ENCODE measurements at regions not wholly inside any gene's neighbourhood (a gene's known extent, or its start where the extent isn't known, plus 50 kb on each side); places are given as distances from the start of the nearest gene placed in this dataset.
"Not testable (repeated sequence)": the region's sequence is repeated elsewhere in the genome, so short reads cannot be mapped to it uniquely, and the experiment has no call there.

GRCh38 chr6:6483168-6483567 lies 105.4 kb upstream of the LY86 start:
- Histone ChIP-seq H3K4me3 (ENCODE audit: low read depth, low read length) (no peak overlapping the region), H3K27ac (no peak overlapping the region), H3K27me3 (ENCODE audit: insufficient read depth, low read depth, severe bottlenecking) (no peaks in the 10 kb centered on the region), H3K9me3 (ENCODE audit: severe bottlenecking) (peaks cover 7% of the 10 kb centered on the region), H3K36me3 (no peaks in the 10 kb centered on the region)
- no peak for DNase-seq
- no peak for TF ChIP-seq CTCF (IDR thresholded peaks at IDR 0.05; ENCODE audit: low read depth, low read length)

DNA sequence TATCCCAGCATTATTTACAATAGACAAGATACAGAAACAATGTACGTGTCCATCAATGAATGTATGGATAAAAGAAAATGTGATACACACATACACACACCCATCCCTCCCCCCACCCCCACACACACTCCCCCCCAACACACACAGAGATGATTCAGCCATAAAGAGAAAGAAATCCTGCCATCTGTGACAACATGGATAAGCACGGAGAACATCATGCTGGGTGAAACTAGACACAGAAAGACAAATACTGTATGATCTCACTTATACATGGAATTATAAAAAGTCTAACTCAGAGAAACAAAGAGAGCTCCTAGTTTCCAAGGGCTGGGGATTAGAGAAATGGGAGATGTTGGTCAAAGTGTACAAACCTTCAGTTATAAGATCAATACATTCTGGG lies 104.8 kb upstream of the LY86 start:
- no peaks in the 10 kb centered on the region for H3K27me3 ChIP-seq (ENCODE audit: insufficient read depth, low read depth, severe bottlenecking)
- no peak overlapping the region for H3K4me3 ChIP-seq (ENCODE audit: low read depth, low read length)
- H3K27ac ChIP-seq, result no peak overlapping the region
- no peak for TF ChIP-seq CTCF (IDR thresholded peaks at IDR 0.05; ENCODE audit: low read depth, low read length)
- peaks cover 6% of the 10 kb centered on the region for H3K9me3 ChIP-seq (ENCODE audit: severe bottlenecking)
- no peak for DNase-seq
- no peaks in the 10 kb centered on the region for H3K36me3 ChIP-seq

- Histone ChIP-seq H3K27ac (no peak overlapping the region), H3K36me3 (no peaks in the 10 kb centered on the region), H3K27me3 (ENCODE audit: insufficient read depth, low read depth, severe bottlenecking) (no peaks in the 10 kb centered on the region), H3K9me3 (ENCODE audit: severe bottlenecking) (peaks cover 5% of the 10 kb centered on the region), H3K4me3 (ENCODE audit: low read depth, low read length) (no peak overlapping the region)
- TF ChIP-seq CTCF (IDR thresholded peaks at IDR 0.05; ENCODE audit: low read depth, low read length), result no peak
- DNase-seq, result no peak
Observed at GRCh38 chr6:6484681-6485080, 103.8 kb upstream of the LY86 start.

DNA sequence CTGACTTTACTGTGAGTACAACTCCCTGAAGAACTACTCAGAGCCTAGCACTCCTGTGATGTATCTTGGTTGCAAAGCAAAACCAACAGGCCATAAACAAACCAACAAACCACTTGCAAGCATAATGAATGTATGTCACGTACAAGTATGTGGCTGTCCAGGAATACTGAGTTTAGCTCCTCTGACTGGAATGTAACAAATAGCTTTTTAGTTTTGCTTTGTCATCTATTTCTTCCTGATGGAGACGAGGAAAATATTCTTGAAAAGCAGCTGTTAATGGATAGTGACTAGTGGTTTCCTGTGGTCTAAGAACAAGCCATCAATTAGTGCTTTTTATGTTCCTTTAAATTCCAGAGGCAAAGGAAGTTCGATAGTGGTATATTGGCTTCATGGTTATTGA lies 101.9 kb upstream of the LY86 start:
- no peak for TF ChIP-seq CTCF (IDR thresholded peaks at IDR 0.05; ENCODE audit: low read depth, low read length)
- Histone ChIP-seq H3K4me3 (ENCODE audit: low read depth, low read length) (no peak overlapping the region), H3K27me3 (ENCODE audit: insufficient read depth, low read depth, severe bottlenecking) (no peaks in the 10 kb centered on the region), H3K27ac (no peak overlapping the region), H3K36me3 (no peaks in the 10 kb centered on the region), H3K9me3 (ENCODE audit: severe bottlenecking) (peaks cover 7% of the 10 kb centered on the region)
- DNase-seq, result no peak

DNA sequence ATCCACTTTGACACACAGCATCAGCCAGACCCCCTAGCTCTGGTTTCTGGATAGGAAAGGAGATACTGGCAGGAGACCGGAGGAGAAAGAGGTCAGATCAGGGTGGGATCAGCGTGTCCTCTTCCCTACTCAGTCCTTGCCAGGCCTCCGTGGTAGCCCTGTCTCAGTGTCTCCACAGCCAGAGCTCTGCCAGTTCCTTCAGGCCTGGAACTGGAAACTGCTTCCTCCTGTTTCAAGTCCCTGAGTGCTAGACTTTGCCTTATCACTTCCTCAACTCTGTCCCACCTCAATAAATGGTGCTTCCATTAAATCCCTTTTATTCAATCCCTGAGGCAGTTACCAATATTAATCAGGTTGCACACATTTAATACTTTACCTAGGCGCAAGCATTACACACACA lies 96.8 kb upstream of the LY86 start:
- Histone ChIP-seq H3K27me3 (ENCODE audit: insufficient read depth, low read depth, severe bottlenecking) (no peaks in the 10 kb centered on the region), H3K36me3 (no peaks in the 10 kb centered on the region), H3K4me3 (ENCODE audit: low read depth, low read length) (no peak overlapping the region), H3K27ac (no peak overlapping the region), H3K9me3 (ENCODE audit: severe bottlenecking) (peaks cover 2% of the 10 kb centered on the region)
- no peak for TF ChIP-seq CTCF (IDR thresholded peaks at IDR 0.05; ENCODE audit: low read depth, low read length)
- DNase-seq, result no peak

- Histone ChIP-seq H3K9me3 (ENCODE audit: severe bottlenecking) (peaks cover 2% of the 10 kb centered on the region), H3K36me3 (no peaks in the 10 kb centered on the region), H3K4me3 (ENCODE audit: low read depth, low read length) (no peak overlapping the region), H3K27ac (no peak overlapping the region), H3K27me3 (ENCODE audit: insufficient read depth, low read depth, severe bottlenecking) (no peaks in the 10 kb centered on the region)
- no peak for TF ChIP-seq CTCF (IDR thresholded peaks at IDR 0.05; ENCODE audit: low read depth, low read length)
- no peak for DNase-seq
Observed at GRCh38 chr6:6492675-6493074, 95.8 kb upstream of the LY86 start.

DNA sequence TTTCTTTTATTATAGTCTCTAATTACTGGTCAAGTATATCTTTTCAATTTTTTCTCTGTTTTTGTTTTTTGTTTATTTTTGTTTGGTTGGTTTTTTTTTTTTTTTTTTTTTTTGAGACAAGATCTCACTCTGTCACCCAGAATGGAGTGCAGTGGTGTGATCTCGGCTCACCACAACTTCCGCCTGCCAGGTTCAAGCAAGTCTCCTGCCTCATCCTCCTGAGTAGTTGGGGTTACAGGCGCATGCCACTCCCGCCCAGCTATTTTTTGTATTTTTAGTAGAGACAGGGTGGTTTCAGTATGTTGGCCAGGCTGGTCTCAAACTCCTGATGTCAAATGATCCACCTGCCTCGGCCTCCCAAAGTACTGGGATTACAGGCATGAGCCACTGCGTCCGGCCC lies 94.4 kb upstream of the LY86 start:
- not testable (repeated sequence) for H3K4me3 ChIP-seq (ENCODE audit: low read depth, low read length); H3K27ac ChIP-seq; H3K9me3 ChIP-seq (ENCODE audit: severe bottlenecking); H3K27me3 ChIP-seq (ENCODE audit: insufficient read depth, low read depth, severe bottlenecking); H3K36me3 ChIP-seq; DNase-seq

All from WERI-Rb-1 (cell line).